22Rv1 (cell line): ENCODE measurements at regions not wholly inside any gene's neighbourhood (a gene's known extent, or its start where the extent isn't known, plus 50 kb on each side); places are given as distances from the start of the nearest gene placed in this dataset.
"Not testable (repeated sequence)": the region's sequence is repeated elsewhere in the genome, so short reads cannot be mapped to it uniquely, and the experiment has no call there.

Experiments
- H3K27ac ChIP-seq: fragments of 450-650 bp; 2 replicates; pipeline ENCODE4 v1.5.1; 2017
- CTCF ChIP-seq: fragments of 450-650 bp; IDR thresholded peaks from 2 replicates; pipeline ENCODE4 v1.5.1; 2017; ENCODE audit warnings: mild to moderate bottlenecking
- ZFX ChIP-seq: fragments of 450-650 bp; IDR thresholded peaks from 2 replicates; pipeline ENCODE4 v1.6.1; 2017; ENCODE audit warnings: antibody characterized with exemption, borderline replicate concordance

GRCh38 chr20:12531626-12532025 is 477.1 kb upstream of the SPTLC3 start:
- TF ChIP-seq ZFX (no peak), CTCF (no peak)
- no peak overlapping the region for H3K27ac ChIP-seq

GRCh38 chr20:12535316-12535715 is 473.5 kb upstream of the SPTLC3 start:
- TF ChIP-seq ZFX: no peak
- TF ChIP-seq CTCF: no peak
- H3K27ac ChIP-seq: no peak overlapping the region

- no peak for TF ChIP-seq ZFX
- TF ChIP-seq CTCF: no peak
- H3K27ac ChIP-seq: no peak overlapping the region
Measured at GRCh38 chr20:12535770-12536169, 473.0 kb upstream of the SPTLC3 start.

- no peak overlapping the region for H3K27ac ChIP-seq
- TF ChIP-seq CTCF: no peak
- no peak for TF ChIP-seq ZFX
Measured at GRCh38 chr20:12554426-12554825, 454.3 kb upstream of the SPTLC3 start.

- TF ChIP-seq ZFX (no peak), CTCF (no peak)
Measured at GRCh38 chr20:12555369-12555768, 453.4 kb upstream of the SPTLC3 start.

GRCh38 chr20:12555849-12556248 is 452.9 kb upstream of the SPTLC3 start:
- H3K27ac ChIP-seq: not testable (repeated sequence)

More at GRCh38 chr20:12555369-12555768, 453.4 kb upstream of the SPTLC3 start:
- no peak overlapping the region for H3K27ac ChIP-seq

GRCh38 chr20:12557224-12557623 is 451.5 kb upstream of the SPTLC3 start:
- TF ChIP-seq CTCF: no peak
- TF ChIP-seq ZFX: no peak
- no peak overlapping the region for H3K27ac ChIP-seq

GRCh38 chr20:12564979-12565378 is 443.8 kb upstream of the SPTLC3 start:
- no peak overlapping the region for H3K27ac ChIP-seq
- TF ChIP-seq ZFX (no peak), CTCF (no peak)
